DOHH2 (cell line): ENCODE measurements at regions not wholly inside any gene's neighbourhood (a gene's known extent, or its start where the extent isn't known, plus 50 kb on each side); places are given as distances from the start of the nearest gene placed in this dataset.
"Not testable (repeated sequence)": the region's sequence is repeated elsewhere in the genome, so short reads cannot be mapped to it uniquely, and the experiment has no call there.

Experiments used
- H3F3A ChIP-seq: fragments of 200-600 bp; sonication (generic), shearing (Covaris generic); 2 replicates; pipeline ENCODE4 v1.6.0; 2016; ENCODE audit warnings: antibody characterized with exemption, mild to moderate bottlenecking; ENCODE audit not compliant: control insufficient read depth, insufficient read depth
- H3K27ac ChIP-seq: fragments of 200-600 bp; sonication (generic); 2 replicates; pipeline ENCODE4 v1.5.1; 2014; ENCODE audit warnings: low read depth, mild to moderate bottlenecking, low read length, moderate library complexity
- H3K27me3 ChIP-seq: fragments of 200-600 bp; sonication (generic); 2 replicates; pipeline ENCODE4 v1.6.1; 2014; ENCODE audit warnings: mild to moderate bottlenecking, low read length, mixed read lengths; ENCODE audit not compliant: control insufficient read depth
- H3K36me3 ChIP-seq: fragments of 200-600 bp; sonication (generic); 2 replicates; pipeline ENCODE4 v1.6.1; 2014; ENCODE audit warnings: mild to moderate bottlenecking, low read length, moderate library complexity, mixed read lengths; ENCODE audit not compliant: control insufficient read depth
- H3K4me1 ChIP-seq: fragments of 200-600 bp; sonication (generic); 2 replicates; pipeline ENCODE4 v1.6.1; 2014; ENCODE audit warnings: mild to moderate bottlenecking, low read length, mixed read lengths; ENCODE audit not compliant: control insufficient read depth
- H3K4me2 ChIP-seq: fragments of 200-600 bp; sonication (generic); 2 replicates; pipeline ENCODE4 v1.6.0; 2014; ENCODE audit warnings: mild to moderate bottlenecking, low read length, moderate library complexity
- H3K4me3 ChIP-seq: fragments of 200-600 bp; sonication (generic); 2 replicates; pipeline ENCODE4 v1.5.1; 2014; ENCODE audit warnings: mild to moderate bottlenecking, low read length, mixed read lengths
- H3K79me2 ChIP-seq: fragments of 200-600 bp; sonication (generic); 2 replicates; pipeline ENCODE4 v1.6.1; 2014; ENCODE audit warnings: mild to moderate bottlenecking, low read length, mixed read lengths; ENCODE audit not compliant: control insufficient read depth
- H3K9me2 ChIP-seq: fragments of 200-600 bp; sonication (generic); replicated peaks from 2 replicates; pipeline ENCODE4 v1.6.1; 2014; ENCODE audit warnings: mild to moderate bottlenecking, low read length, mixed read lengths; ENCODE audit not compliant: control insufficient read depth
- H3K9me3 ChIP-seq: fragments of 200-600 bp; sonication (generic); 2 replicates; pipeline ENCODE4 v1.6.1; 2014; ENCODE audit warnings: antibody characterized with exemption, low read length, mixed read lengths; ENCODE audit not compliant: control insufficient read depth, insufficient read depth
- H4K20me1 ChIP-seq: fragments of 200-600 bp; sonication (generic); 2 replicates; pipeline ENCODE4 v1.6.0; 2014; ENCODE audit warnings: low read depth, mild to moderate bottlenecking, antibody characterized with exemption, low read length, moderate library complexity; ENCODE audit not compliant: control insufficient read depth, insufficient read depth
- CTCF ChIP-seq: fragments of 200-600 bp; sonication (generic); IDR thresholded peaks from one replicate; pipeline ENCODE4 v1.5.1; 2014; ENCODE audit warnings: antibody characterized with exemption, mild to moderate bottlenecking, low read depth, low read length; ENCODE audit not compliant: poor library complexity, severe bottlenecking
- EZH2phosphoT487 ChIP-seq: fragments of 200-600 bp; sonication (generic); IDR thresholded peaks from 2 replicates; pipeline ENCODE4 v1.6.1; 2017; ENCODE audit warnings: borderline replicate concordance, mild to moderate bottlenecking, antibody characterized with exemption, low read length, moderate library complexity, mixed read lengths

- no peaks in the 10 kb centered on the region for H3K79me2 ChIP-seq
- no peak overlapping the region for H3K27ac ChIP-seq
- peaks cover 13% of the 10 kb centered on the region for H3K27me3 ChIP-seq
- no peaks in the 10 kb centered on the region for H3K9me3 ChIP-seq
- H3K4me2 ChIP-seq, result no peak overlapping the region
- no peak overlapping the region for H3K4me3 ChIP-seq
- no peaks in the 10 kb centered on the region for H3F3A ChIP-seq
- no peaks in the 10 kb centered on the region for H3K36me3 ChIP-seq
- H3K9me2 ChIP-seq, result no peaks in the 10 kb centered on the region
- H3K4me1 ChIP-seq, result no peaks in the 10 kb centered on the region
- no peaks in the 10 kb centered on the region for H4K20me1 ChIP-seq
- TF ChIP-seq EZH2phosphoT487 (no peak), CTCF (no peak)
These were observed 64.0 kb upstream of the RASGRF1 start for GRCh38 chr15:79154483-79155135.

DNA sequence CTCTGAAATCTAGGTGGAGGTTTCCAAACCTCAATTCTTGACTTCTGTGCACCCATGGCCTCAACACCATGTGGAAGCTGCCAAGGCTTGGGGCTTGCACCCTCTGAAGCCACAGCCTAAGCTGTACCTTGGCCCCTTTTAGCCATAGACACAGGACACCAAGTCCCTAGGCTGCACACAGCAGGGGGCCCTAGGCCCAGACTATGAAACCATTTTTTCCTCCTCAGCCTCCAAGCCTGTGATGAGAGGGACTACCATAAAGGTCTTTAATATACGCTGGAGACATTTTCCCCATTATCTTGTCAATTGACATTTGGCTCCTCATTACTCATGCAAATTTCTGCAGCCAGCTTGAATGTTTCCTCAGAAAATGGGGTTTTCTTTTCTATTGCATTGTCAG, 53.7 kb upstream of the RASGRF1 start:
- H3K4me3 ChIP-seq, H3K27me3 ChIP-seq, H3K27ac ChIP-seq, H3K4me1 ChIP-seq, H3K4me2 ChIP-seq, H3F3A ChIP-seq, H3K9me2 ChIP-seq, H3K79me2 ChIP-seq, H3K36me3 ChIP-seq, H4K20me1 ChIP-seq: not testable (repeated sequence)
- H3K9me3 ChIP-seq, result peaks cover 25% of the 10 kb centered on the region; the same call in 1 of the 2 replicates

DNA sequence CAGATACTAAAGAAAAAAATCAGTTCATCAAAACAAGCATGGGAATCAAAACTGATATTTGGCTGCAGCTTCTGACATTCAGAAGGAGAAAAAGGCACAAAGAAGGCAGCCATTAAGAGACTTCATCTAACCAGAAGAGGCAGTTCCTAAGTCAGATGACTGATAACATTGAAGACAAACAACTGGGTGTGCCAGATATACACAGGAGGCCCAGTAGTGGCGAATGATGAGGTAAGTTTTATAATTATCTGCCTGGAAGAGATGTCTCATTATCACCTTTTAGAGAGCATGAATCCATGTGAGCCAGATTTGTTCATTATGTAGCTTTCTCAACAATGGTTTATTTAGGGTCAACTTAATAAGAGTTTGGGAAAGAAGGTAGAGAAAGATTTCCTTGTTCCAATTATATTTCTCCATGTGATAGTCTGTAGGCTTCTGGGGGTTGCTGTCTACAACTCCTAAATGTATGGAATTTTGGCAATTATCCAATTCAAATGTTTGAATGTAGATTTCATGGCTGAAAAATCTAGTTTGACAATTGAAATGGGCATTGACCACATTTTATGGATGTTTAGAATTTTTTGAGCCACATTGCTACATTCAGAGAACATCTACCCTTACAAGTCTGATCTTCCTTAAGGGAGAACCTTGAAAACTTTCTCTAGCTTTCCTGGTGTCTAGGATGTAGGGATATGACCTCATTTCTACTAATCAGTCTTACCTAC, 50.4 kb upstream of the RASGRF1 start:
- TF ChIP-seq EZH2phosphoT487 (no peak), CTCF (no peak)
- Histone ChIP-seq H3F3A (no peaks in the 10 kb centered on the region), H3K4me3 (no peak overlapping the region), H3K9me3 (peaks cover 14% of the 10 kb centered on the region; the same call in 1 of the 2 replicates), H3K4me2 (no peak overlapping the region), H3K27ac (no peak overlapping the region), H3K27me3 (no peaks in the 10 kb centered on the region), H3K9me2 (no peaks in the 10 kb centered on the region), H3K36me3 (no peaks in the 10 kb centered on the region), H3K4me1 (no peaks in the 10 kb centered on the region), H3K79me2 (no peaks in the 10 kb centered on the region), H4K20me1 (no peaks in the 10 kb centered on the region)
